ENCODE measurements at regions not wholly inside any gene's neighbourhood (a gene's known extent, or its start where the extent isn't known, plus 50 kb on each side); places are given as distances from the start of the nearest gene placed in this dataset.
A peak's percentile ranks its signal among the peaks of the same experiment; 100 is the strongest.

- FAIRE-seq (no peak), DNase-seq (ENCODE audit: insufficient read length, low spot score) (peak; percentile 60)
- TF ChIP-seq POLR2A (IDR thresholded peaks at IDR 0.05; ENCODE audit: low read depth, low read length) = no peak
These were observed 81.5 kb downstream of the CPN2 start for GRCh38 chr3:194269610-194270145.

GRCh38 chr3:194270627-194271459 lies 80.3 kb downstream of the CPN2 start:
- DNase-seq (ENCODE audit: insufficient read length, low spot score) (peak; percentile 88), FAIRE-seq (peak; percentile 87)
- TF ChIP-seq POLR2A (IDR thresholded peaks at IDR 0.05; ENCODE audit: low read depth, low read length) = peak; percentile 56

- TF ChIP-seq POLR2A (IDR thresholded peaks at IDR 0.05; ENCODE audit: low read depth, low read length) = no peak; the same call in 1 of the 2 replicates
- FAIRE-seq (no peak), DNase-seq (ENCODE audit: insufficient read length, low spot score) (no peak)
These were observed 79.6 kb downstream of the CPN2 start for GRCh38 chr3:194271460-194272035.

- DNase-seq (ENCODE audit: insufficient read length, low spot score) (no peak), FAIRE-seq (no peak)
- TF ChIP-seq POLR2A (IDR thresholded peaks at IDR 0.05; ENCODE audit: low read depth, low read length) = no peak
These were observed 78.9 kb downstream of the CPN2 start for GRCh38 chr3:194272221-194272620.

- no peak for TF ChIP-seq POLR2A (IDR thresholded peaks at IDR 0.05; ENCODE audit: low read depth, low read length)
- no peak for DNase-seq (ENCODE audit: insufficient read length, low spot score)
- FAIRE-seq = no peak
These were observed 78.0 kb downstream of the CPN2 start for GRCh38 chr3:194272861-194273742.

- FAIRE-seq = no peak
- no peak for TF ChIP-seq POLR2A (IDR thresholded peaks at IDR 0.05; ENCODE audit: low read depth, low read length)
These were observed 77.3 kb downstream of the CPN2 start for GRCh38 chr3:194273743-194274310.

GRCh38 chr3:194274424-194275085 lies 76.6 kb downstream of the CPN2 start:
- DNase-seq (ENCODE audit: insufficient read length, low spot score) (peak; percentile 56), FAIRE-seq (no peak)
- TF ChIP-seq POLR2A (IDR thresholded peaks at IDR 0.05; ENCODE audit: low read depth, low read length) = no peak

More at GRCh38 chr3:194273743-194274310, 77.3 kb downstream of the CPN2 start:
- DNase-seq (ENCODE audit: insufficient read length, low spot score) = no peak

GRCh38 chr3:194275291-194275690 lies 75.8 kb downstream of the CPN2 start:
- FAIRE-seq = no peak
- no peak for TF ChIP-seq POLR2A (IDR thresholded peaks at IDR 0.05; ENCODE audit: low read depth, low read length)
- peak; percentile 47 for DNase-seq (ENCODE audit: insufficient read length, low spot score)

- DNase-seq (ENCODE audit: insufficient read length, low spot score) = no peak
- FAIRE-seq = no peak
- TF ChIP-seq POLR2A (IDR thresholded peaks at IDR 0.05; ENCODE audit: low read depth, low read length) = no peak
These were observed 75.4 kb downstream of the CPN2 start for GRCh38 chr3:194275721-194276120.

GRCh38 chr3:194276768-194277103 lies 74.4 kb downstream of the CPN2 start:
- TF ChIP-seq POLR2A (IDR thresholded peaks at IDR 0.05; ENCODE audit: low read depth, low read length) = no peak
- FAIRE-seq (no peak), DNase-seq (ENCODE audit: insufficient read length, low spot score) (no peak)

GRCh38 chr3:194277104-194277785 lies 73.9 kb downstream of the CPN2 start:
- TF ChIP-seq POLR2A (IDR thresholded peaks at IDR 0.05; ENCODE audit: low read depth, low read length) = peak; percentile 22; the same call in 1 of the 2 replicates
- DNase-seq (ENCODE audit: insufficient read length, low spot score) (no peak), FAIRE-seq (no peak)

GRCh38 chr3:194277786-194278130 lies 73.4 kb downstream of the CPN2 start:
- peak; percentile 72 for DNase-seq (ENCODE audit: insufficient read length, low spot score)
- no peak for TF ChIP-seq POLR2A (IDR thresholded peaks at IDR 0.05; ENCODE audit: low read depth, low read length)
- FAIRE-seq = no peak
